Stimulated activated CD8-positive, alpha-beta memory T cell treated with anti-CD3 and anti-CD28 coated beads, Interleukin-2, amount 100 ng/mL, for 1 hour (primary cell): ENCODE measurements at regions not wholly inside any gene's neighbourhood (a gene's known extent, or its start where the extent isn't known, plus 50 kb on each side); places are given as distances from the start of the nearest gene placed in this dataset.

Experiments
- DNase-seq, 2 donors: peaks; one replicate each; pipeline ENCODE4 v3.0.0-alpha.2; 2020; ENCODE audit warnings: low read depth in 2 of 2

DNA sequence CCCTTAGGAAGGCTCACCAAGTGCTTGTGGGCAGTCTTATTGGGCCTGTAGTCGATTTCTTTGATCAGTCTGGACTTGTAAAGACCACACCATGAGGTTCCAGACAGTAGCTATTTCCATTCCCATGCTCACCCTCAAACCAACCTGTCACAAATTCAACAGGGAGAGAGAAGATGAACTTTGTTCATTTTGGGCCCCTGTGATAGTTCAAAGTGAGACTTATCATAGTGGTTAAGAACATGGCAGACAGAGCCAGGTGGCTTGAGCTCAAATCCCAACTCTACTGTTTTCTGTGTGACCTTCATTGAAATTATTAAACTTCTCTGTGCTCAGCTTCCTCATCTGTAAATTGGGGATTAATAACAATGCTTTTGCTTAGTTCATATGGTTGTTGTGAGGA lies 53.9 kb upstream of the CTLA4 start:
- no peak for DNase-seq

DNA sequence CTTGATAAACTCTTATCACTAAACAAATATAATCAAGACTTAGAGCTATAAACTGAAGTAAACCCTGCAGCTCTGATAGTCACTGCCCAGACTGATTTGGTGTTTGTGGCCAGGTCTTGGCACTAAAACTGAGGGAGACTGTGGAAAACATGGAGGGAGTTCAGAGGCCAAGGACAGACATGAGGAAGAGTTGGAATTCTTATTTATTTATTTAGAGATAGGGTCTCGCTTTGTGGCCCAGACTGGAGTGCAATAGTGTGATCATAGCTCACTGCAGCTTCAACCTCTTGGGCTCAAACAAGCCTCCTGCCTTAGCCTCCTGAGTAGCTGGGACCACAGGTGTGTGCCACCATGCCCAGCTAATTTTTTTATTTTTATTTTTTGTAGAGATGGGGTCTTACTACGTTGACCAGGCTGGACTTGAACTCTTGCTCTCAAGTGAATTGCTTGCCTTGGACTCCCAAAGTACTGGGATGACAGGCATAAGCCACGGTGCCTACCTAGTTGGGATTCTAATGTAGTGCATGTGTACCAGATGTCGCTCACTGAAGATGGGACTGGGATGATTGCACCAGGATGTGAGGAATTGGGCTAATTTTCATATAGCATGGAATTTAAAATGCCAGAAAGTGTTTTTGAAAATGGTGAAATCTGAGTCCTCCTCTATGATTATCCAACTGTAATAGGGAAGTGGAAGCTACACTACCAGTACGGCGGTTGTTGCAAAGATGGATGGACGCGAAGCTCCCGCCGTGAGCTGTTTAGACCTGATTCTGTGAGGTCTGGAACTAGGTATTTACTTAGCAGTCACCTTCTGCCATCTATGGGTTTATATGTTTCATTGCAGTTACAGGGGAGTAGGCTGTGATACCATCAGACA lies 52.7 kb upstream of the CTLA4 start:
- DNase-seq = no peak

DNA sequence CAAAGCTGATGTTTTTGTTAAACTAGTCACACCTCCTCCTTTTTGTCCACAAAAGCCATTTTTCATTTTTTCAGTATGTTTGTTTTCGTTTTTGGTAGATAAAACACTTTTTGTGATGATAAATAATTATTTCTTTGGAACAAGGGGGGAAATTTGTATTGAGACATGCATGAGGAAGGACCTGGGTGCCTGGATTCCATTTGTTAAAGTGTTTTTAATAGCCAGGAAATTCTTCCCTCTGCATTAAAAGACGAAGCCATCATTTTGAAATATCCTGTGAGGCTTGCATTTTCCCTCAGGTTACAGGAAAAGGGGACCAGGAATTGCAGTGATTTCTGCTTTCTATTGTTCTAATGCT lies 52.1 kb upstream of the CTLA4 start:
- DNase-seq = no peak

DNA sequence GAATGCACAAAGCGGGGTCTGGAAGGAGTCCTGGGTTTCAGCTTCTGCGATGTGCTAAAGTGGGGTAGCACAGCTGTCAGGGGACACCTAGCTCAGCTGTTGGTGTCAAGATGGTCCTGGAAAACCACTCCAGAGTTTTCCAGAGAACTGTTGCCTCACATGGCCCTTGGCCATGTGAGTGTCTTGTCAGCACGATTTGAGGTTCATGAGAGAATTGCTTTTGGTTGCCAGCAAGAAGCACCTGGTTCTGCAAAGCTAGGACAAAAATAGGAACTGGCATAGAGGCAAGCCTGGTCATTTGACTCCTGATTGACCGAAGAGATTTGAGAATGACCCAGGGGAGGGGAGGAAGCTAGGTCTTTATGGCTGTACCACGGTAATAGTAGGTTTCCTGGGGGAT lies 50.4 kb upstream of the CTLA4 start:
- DNase-seq = no peak
